Upper lobe of left lung (tissue), 6 donors: ENCODE measurements at regions not wholly inside any gene's neighbourhood (a gene's known extent, or its start where the extent isn't known, plus 50 kb on each side); places are given as distances from the start of the nearest gene placed in this dataset.
"Not testable (repeated sequence)": the region's sequence is repeated elsewhere in the genome, so short reads cannot be mapped to it uniquely, and the experiment has no call there.

Experiments
- ATAC-seq, 2 donors: fragments of 200-7000 bp; cut with Tn5 transposase; one replicate each; pipeline ENCODE4 v1.9.1; 2022; ENCODE audit warnings: mild to moderate bottlenecking in 2 of 2, moderate library complexity in 2 of 2; ENCODE audit not compliant: low FRiP score in 2 of 2
- DNase-seq, 2 donors: peaks; one replicate each; pipeline ENCODE4 v3.0.0-alpha.2; 2019 to 2020
- H3K27ac ChIP-seq, 4 donors: fragments of 200-600 bp; sonication (generic); one replicate each; pipeline ENCODE4 v1.5.1; 2016 to 2019
- H3K27me3 ChIP-seq, 4 donors: fragments of 200-600 bp; sonication (generic); one replicate each; pipeline ENCODE4 v1.5.1; 2017 to 2019
- H3K36me3 ChIP-seq, 4 donors: fragments of 200-600 bp; sonication (generic); one replicate each; pipeline ENCODE4 v1.5.1; 2016 to 2019
- H3K4me1 ChIP-seq, 4 donors: fragments of 200-600 bp; sonication (generic); one replicate each; pipeline ENCODE4 v1.5.1; 2018 to 2019
- H3K4me3 ChIP-seq, 4 donors: fragments of 200-600 bp; sonication (generic); one replicate each; pipeline ENCODE4 v1.5.1; 2017 to 2019; ENCODE audit warnings: mild to moderate bottlenecking in 2 of 4, moderate library complexity in 1 of 4
- H3K9me3 ChIP-seq, 4 donors: fragments of 200-600 bp; sonication (generic); one replicate each; pipeline ENCODE4 v1.5.1; 2018 to 2019
- EP300 ChIP-seq, 4 donors: sonication (generic); formaldehyde crosslinking; IDR thresholded peaks; one replicate each; pipeline ENCODE4 v1.5.1; 2017; ENCODE audit warnings: antibody characterized with exemption in 4 of 4, control low read depth in 2 of 4
- POLR2A ChIP-seq, 4 donors: fragments of 450-650 bp; IDR thresholded peaks; one replicate each; pipeline ENCODE4 v1.5.1; 2016 to 2017; ENCODE audit warnings: antibody characterized with exemption in 4 of 4, mild to moderate bottlenecking in 2 of 4
- POLR2AphosphoS5 ChIP-seq, 2 donors: sonication (generic); formaldehyde crosslinking; IDR thresholded peaks; one replicate each; pipeline ENCODE4 v1.5.1; 2017; ENCODE audit warnings: antibody characterized with exemption in 2 of 2
- WGBS, 2 donors: methylation state at CpG; one replicate each; pipeline ENCODE4 v1.1.5; 2017 to 2018; 5-methylcytosine and 5-hydroxymethylcytosine counted together
- TF ChIP-seq, protein P1 (sequence below), 6 experiments: fragments of 450-650 bp in 4 of 6; fragments of 200-600 bp in 2 of 6; sonication (generic) in 2 of 6; IDR thresholded peaks; one replicate each; pipeline ENCODE4 v1.5.1; 2016 to 2019; ENCODE audit warnings: antibody characterized with exemption in 6 of 6
- donor health status: DM: no; HTN: no; CAD: no; lungs with moderate emphysema.
- donor health status: DM: no; HTN: yes; CAD: no; lungs with severe emphysema.

DNA sequence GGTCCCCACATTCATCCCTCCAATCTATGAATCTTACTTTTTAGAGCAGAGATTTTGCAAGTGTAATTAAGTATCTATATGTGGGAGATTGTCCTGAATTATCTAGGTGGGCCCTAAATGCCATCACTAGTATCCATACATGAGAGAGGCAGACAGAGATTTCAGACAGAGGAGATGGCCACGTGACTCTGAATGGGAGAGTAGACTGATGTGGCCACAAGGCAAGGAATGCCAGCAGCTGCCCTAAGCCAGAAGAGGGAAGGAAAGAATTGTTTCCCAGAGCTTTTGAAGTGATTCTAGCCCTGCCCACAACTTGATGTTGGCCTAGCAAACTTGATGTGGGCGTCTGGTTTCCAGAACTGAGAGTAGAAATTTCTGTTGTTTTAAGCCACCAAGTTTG, 90.1 kb upstream of the PCAT7 start:
- no peaks in the 10 kb centered on the region for H3K4me1 ChIP-seq
- peaks cover 4 to 23% (median 10%) of the 10 kb centered on the region in 4 donors for H3K9me3 ChIP-seq
- WGBS, 2 donors = 74 to 93% methylated on average over 2 of the region's 2 CpGs
- no peaks in the 10 kb centered on the region for H3K27me3 ChIP-seq
- TF ChIP-seq POLR2AphosphoS5 (IDR thresholded peaks at IDR 0.05) (no peak), POLR2A (IDR thresholded peaks at IDR 0.05) (no peak), EP300 (IDR thresholded peaks at IDR 0.05) (no peak)
- TF ChIP-seq, protein P1, sequence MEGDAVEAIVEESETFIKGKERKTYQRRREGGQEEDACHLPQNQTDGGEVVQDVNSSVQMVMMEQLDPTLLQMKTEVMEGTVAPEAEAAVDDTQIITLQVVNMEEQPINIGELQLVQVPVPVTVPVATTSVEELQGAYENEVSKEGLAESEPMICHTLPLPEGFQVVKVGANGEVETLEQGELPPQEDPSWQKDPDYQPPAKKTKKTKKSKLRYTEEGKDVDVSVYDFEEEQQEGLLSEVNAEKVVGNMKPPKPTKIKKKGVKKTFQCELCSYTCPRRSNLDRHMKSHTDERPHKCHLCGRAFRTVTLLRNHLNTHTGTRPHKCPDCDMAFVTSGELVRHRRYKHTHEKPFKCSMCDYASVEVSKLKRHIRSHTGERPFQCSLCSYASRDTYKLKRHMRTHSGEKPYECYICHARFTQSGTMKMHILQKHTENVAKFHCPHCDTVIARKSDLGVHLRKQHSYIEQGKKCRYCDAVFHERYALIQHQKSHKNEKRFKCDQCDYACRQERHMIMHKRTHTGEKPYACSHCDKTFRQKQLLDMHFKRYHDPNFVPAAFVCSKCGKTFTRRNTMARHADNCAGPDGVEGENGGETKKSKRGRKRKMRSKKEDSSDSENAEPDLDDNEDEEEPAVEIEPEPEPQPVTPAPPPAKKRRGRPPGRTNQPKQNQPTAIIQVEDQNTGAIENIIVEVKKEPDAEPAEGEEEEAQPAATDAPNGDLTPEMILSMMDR (IDR thresholded peaks at IDR 0.05) = no peak
- H3K4me3 ChIP-seq = no peak overlapping the region
- peaks cover 6 to 28% (median 17%) of the 10 kb centered on the region in 4 donors for H3K36me3 ChIP-seq
- ATAC-seq (no peak), DNase-seq (no peak)
- H3K27ac ChIP-seq = no peak overlapping the region

DNA sequence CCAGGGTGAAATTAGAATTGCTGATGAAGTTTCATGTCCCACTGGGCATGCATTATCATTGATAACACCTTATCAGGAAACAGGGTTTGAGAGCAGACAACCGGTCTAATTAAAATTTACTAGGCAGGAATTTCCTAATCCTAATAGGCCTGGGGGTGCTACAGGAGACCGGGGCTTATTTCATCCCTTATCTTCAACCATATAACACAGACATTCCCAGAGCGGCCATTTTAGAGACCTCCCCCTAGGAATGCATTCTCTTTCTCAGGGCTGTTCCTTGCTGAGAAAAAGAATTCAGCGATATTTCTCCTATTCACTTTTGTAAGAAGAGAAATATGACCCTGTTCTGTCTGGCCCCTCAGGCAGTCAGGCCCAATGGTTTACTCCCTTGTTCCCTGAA, 82.8 kb upstream of the PCAT7 start:
- 88 to 95% methylated on average over 4 of the region's 4 CpGs for WGBS, 2 donors
- H3K27ac ChIP-seq, ATAC-seq, H3K4me3 ChIP-seq, DNase-seq, H3K27me3 ChIP-seq, H3K4me1 ChIP-seq, H3K36me3 ChIP-seq: not testable (repeated sequence)
- H3K9me3 ChIP-seq = peaks cover 0 to 14% (median 7%) of the 10 kb centered on the region in 4 donors

DNA sequence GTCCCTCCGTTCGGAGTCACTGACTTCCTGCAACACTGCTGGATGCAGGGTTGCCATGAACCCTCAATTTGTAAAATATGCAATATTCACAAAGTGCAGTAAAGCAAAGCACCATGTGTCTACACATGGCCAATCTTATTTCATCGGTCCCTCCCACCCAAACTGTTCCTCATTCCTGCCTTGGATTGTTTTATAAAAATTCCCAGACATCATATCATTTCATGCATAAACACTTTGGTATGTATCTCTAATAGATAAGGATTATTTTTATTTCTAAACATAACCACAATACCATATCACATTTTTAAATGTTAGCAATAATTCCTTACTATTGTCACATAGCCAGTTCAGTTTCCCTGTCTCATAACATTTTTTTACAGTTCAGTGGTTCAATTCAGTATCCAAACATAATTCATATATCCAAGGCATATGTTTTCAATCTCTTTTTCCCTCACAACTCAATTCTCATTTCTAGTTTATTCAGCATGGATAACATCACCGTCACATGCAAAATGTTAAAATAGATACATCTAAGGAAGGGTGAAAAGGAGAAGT, 82.0 kb upstream of the PCAT7 start:
- no peaks in the 10 kb centered on the region for H3K27me3 ChIP-seq
- H3K36me3 ChIP-seq = no peaks in the 10 kb centered on the region
- peaks cover 0 to 14% (median 7%) of the 10 kb centered on the region in 4 donors for H3K9me3 ChIP-seq
- no peak overlapping the region for H3K27ac ChIP-seq
- DNase-seq = no peak
- WGBS, 2 donors = 83 to 95% methylated on average over 4 of the region's 4 CpGs
- no peak for ATAC-seq
- TF ChIP-seq, protein P1 (IDR thresholded peaks at IDR 0.05) = no peak
- TF ChIP-seq POLR2AphosphoS5 (IDR thresholded peaks at IDR 0.05) (no peak), POLR2A (IDR thresholded peaks at IDR 0.05) (no peak)
- H3K4me3 ChIP-seq = no peak overlapping the region
- H3K4me1 ChIP-seq = no peaks in the 10 kb centered on the region

DNA sequence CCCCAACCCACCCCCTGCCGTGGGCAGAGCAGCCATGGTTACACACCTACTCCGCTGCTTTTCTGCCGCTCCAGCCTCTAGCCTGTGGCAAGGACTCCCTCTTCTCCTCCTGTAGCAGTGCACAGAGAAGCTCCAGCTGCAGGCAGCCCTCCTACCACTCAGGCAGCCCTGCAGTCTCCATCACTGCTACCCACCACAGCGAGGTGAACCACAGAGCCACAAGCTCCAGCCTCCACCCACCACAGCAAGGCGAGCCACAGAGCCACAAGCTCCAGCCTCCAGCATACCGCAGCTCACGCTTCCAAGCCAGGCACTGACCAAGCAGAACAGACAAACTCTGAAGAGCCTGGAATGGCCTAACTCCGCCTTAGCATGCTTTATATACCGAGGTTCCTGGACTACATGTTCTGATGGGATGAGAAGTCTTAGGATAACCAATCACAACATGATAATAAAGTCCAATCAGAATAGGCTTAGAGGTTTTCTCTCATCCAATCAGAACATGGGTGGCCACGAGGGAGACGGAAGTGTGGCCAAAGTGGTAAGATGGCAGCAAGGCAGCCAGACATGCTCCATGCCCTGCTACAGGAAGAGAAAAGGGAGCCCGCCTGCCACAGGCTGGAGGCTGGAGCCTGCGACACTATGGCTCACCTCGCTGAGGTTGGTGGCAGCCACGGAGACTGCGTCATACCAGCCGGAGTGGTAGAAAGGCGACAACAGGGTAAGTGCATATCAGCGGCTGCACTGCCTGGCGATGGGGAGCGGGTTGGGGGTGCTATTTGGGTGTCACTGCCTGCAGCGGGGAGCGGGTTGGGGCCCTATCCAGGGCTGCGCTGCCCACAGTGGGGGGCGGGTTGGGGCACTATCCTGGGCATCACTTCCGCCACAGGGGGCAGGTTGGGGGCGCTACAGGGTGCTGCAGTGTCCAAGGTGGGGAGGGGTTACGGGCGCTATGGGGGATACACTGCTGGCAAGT, 75.8 kb upstream of the PCAT7 start:
- 91 to 93% methylated on average over 22 to 23 of the region's 29 CpGs for WGBS, 2 donors
- TF ChIP-seq POLR2AphosphoS5 (IDR thresholded peaks at IDR 0.05) (no peak), EP300 (IDR thresholded peaks at IDR 0.05) (no peak), POLR2A (IDR thresholded peaks at IDR 0.05) (no peak)
- TF ChIP-seq, protein P1 (IDR thresholded peaks at IDR 0.05) = no peak
- H3K4me1 ChIP-seq = no peaks in the 10 kb centered on the region
- DNase-seq = peak in 1 of 2 donors; percentile 49
- ATAC-seq = peak; percentile 40 to 70
- no peaks in the 10 kb centered on the region for H3K36me3 ChIP-seq
- no peaks in the 10 kb centered on the region for H3K9me3 ChIP-seq
- no peaks in the 10 kb centered on the region for H3K27me3 ChIP-seq
- no peak overlapping the region for H3K4me3 ChIP-seq
- no peak overlapping the region for H3K27ac ChIP-seq

DNA sequence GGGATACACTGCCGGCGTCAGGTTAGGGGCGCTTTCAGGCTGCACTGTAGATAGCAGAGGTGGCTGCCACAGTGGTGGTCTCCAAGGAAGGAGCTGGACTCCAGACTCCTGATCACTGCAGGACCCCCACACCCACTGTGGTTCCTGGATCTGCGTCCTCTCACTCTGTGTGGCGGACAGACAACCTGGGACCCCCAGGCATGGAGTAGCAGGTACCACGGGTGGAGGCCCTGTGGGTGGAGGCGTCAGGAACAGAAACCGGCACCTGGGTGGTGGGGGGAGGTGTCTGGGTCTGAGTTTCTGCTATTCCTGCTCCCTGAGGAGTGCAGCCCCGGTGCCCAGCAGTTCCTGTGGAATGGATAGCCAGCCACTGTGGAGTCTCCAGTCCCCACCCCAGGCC, 75.1 kb upstream of the PCAT7 start:
- H3K4me1 ChIP-seq = no peaks in the 10 kb centered on the region
- DNase-seq = no peak
- 67 to 92% methylated on average over 3 to 9 of the region's 9 CpGs for WGBS, 2 donors
- peak; percentile 28 to 51 for ATAC-seq
- H3K4me3 ChIP-seq = no peak overlapping the region
- H3K27me3 ChIP-seq = no peaks in the 10 kb centered on the region
- no peaks in the 10 kb centered on the region for H3K36me3 ChIP-seq
- TF ChIP-seq, protein P1 (IDR thresholded peaks at IDR 0.05) = no peak
- TF ChIP-seq EP300 (IDR thresholded peaks at IDR 0.05) (no peak), POLR2AphosphoS5 (IDR thresholded peaks at IDR 0.05) (no peak), POLR2A (IDR thresholded peaks at IDR 0.05) (no peak)
- H3K9me3 ChIP-seq = no peaks in the 10 kb centered on the region
- H3K27ac ChIP-seq = no peak overlapping the region
